ENCODE measurements at regions not wholly inside any gene's neighbourhood (a gene's known extent, or its start where the extent isn't known, plus 50 kb on each side); places are given as distances from the start of the nearest gene placed in this dataset.
"Not testable (repeated sequence)": the region's sequence is repeated elsewhere in the genome, so short reads cannot be mapped to it uniquely, and the experiment has no call there.

- TF ChIP-seq, protein P1, sequence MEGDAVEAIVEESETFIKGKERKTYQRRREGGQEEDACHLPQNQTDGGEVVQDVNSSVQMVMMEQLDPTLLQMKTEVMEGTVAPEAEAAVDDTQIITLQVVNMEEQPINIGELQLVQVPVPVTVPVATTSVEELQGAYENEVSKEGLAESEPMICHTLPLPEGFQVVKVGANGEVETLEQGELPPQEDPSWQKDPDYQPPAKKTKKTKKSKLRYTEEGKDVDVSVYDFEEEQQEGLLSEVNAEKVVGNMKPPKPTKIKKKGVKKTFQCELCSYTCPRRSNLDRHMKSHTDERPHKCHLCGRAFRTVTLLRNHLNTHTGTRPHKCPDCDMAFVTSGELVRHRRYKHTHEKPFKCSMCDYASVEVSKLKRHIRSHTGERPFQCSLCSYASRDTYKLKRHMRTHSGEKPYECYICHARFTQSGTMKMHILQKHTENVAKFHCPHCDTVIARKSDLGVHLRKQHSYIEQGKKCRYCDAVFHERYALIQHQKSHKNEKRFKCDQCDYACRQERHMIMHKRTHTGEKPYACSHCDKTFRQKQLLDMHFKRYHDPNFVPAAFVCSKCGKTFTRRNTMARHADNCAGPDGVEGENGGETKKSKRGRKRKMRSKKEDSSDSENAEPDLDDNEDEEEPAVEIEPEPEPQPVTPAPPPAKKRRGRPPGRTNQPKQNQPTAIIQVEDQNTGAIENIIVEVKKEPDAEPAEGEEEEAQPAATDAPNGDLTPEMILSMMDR (IDR thresholded peaks at IDR 0.05) = no peak
These were observed 888.4 kb upstream of the EPHA5 start for GRCh38 chr4:66558651-66559050.

DNA sequence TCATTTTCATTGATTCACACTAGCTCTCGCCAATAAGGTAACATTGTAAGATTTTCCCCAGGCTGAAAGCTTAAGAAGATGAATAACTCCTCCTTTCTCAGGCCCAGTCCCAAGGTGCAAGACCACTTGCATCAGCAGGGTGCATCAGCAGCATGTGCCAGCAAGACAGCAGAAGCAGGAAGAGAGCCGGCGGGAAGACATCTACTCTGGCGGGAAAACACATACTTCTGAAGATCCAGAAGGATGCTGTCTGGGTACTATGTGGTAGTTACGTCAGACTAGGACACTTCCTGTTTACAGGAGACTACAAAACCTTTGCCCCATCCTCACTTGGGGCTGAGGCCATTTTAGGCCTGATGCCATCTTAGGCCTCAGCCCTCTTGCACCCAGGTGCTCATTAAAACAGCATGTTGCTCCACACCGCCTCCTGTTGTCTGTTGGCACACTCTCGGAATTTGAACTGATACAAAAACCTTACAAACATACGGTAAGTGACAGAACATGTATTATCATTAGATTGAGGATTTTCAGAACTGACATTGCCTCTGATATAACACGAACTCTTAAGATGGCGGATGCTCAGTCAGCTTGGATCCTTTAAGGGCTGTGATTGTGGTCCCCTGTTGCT is 886.5 kb upstream of the EPHA5 start:
- no peaks in the 10 kb centered on the region for H3K4me1 ChIP-seq
- ATAC-seq (no peak), DNase-seq (no peak)
- H3K27ac ChIP-seq = no peak overlapping the region
- no peak overlapping the region for H3K4me3 ChIP-seq
- H3K36me3 ChIP-seq (ENCODE audit: insufficient read depth in 1 of 2, low read depth in 1 of 2) = no peaks in the 10 kb centered on the region
- H3K9me3 ChIP-seq = no peaks in the 10 kb centered on the region
- 86 to 91% (median 87%) methylated on average over 10 of the region's 10 CpGs for WGBS, 3 donors
- intact Hi-C loops (cut with DNase I) = no loop called here
- H3K27me3 ChIP-seq (ENCODE audit: insufficient read depth in 3 of 3, low read length in 2 of 3) = no peaks in the 10 kb centered on the region
- TF ChIP-seq, protein P1 (IDR thresholded peaks at IDR 0.05) = no peak

More at GRCh38 chr4:66558651-66559050, 888.4 kb upstream of the EPHA5 start:
- DNase-seq = no peak
- Histone ChIP-seq H3K9me3 (no peaks in the 10 kb centered on the region), H3K4me1 (no peaks in the 10 kb centered on the region), H3K4me3 (no peak overlapping the region), H3K36me3 (ENCODE audit: insufficient read depth in 1 of 2, low read depth in 1 of 2) (no peaks in the 10 kb centered on the region), H3K27me3 (ENCODE audit: insufficient read depth in 3 of 3, low read length in 2 of 3) (no peaks in the 10 kb centered on the region), H3K27ac (no peak overlapping the region)
- no peak for ATAC-seq
- intact Hi-C loops (cut with DNase I) = no loop called here

GRCh38 chr4:66555301-66555700 is 885.0 kb upstream of the EPHA5 start:
- Histone ChIP-seq H3K4me1 (no peaks in the 10 kb centered on the region), H3K27me3 (ENCODE audit: insufficient read depth in 3 of 3, low read length in 2 of 3) (no peaks in the 10 kb centered on the region), H3K9me3 (no peaks in the 10 kb centered on the region), H3K36me3 (ENCODE audit: insufficient read depth in 1 of 2, low read depth in 1 of 2) (no peaks in the 10 kb centered on the region), H3K4me3 (no peak overlapping the region), H3K27ac (no peak overlapping the region)
- ATAC-seq (no peak), DNase-seq (no peak)
- 52 to 60% (median 59%) methylated on average over 2 of the region's 2 CpGs for WGBS, 3 donors
- TF ChIP-seq, protein P1 (IDR thresholded peaks at IDR 0.05) = no peak
- intact Hi-C loops (cut with DNase I) = no loop called here

- no peak for DNase-seq
- ATAC-seq = no peak
- Histone ChIP-seq H3K4me3 (no peak overlapping the region), H3K27me3 (ENCODE audit: insufficient read depth in 3 of 3, low read length in 2 of 3) (no peaks in the 10 kb centered on the region), H3K9me3 (no peaks in the 10 kb centered on the region), H3K4me1 (no peaks in the 10 kb centered on the region), H3K27ac (no peak overlapping the region), H3K36me3 (ENCODE audit: insufficient read depth in 1 of 2, low read depth in 1 of 2) (no peaks in the 10 kb centered on the region)
- 58 to 66% (median 66%) methylated on average over 2 of the region's 2 CpGs for WGBS, 3 donors
- TF ChIP-seq, protein P1 (IDR thresholded peaks at IDR 0.05) = no peak
- intact Hi-C loops (cut with DNase I) = no loop called here
These were observed 884.5 kb upstream of the EPHA5 start for GRCh38 chr4:66554826-66555225.

GRCh38 chr4:66545301-66545700 is 875.0 kb upstream of the EPHA5 start:
- H3K9me3 ChIP-seq; H3K27ac ChIP-seq; intact Hi-C loops (cut with DNase I); H3K27me3 ChIP-seq (ENCODE audit: insufficient read depth in 3 of 3, low read length in 2 of 3); DNase-seq; ATAC-seq; H3K4me1 ChIP-seq; H3K36me3 ChIP-seq (ENCODE audit: insufficient read depth in 1 of 2, low read depth in 1 of 2); H3K4me3 ChIP-seq: not testable (repeated sequence)
- WGBS, 3 donors = 92 to 95% (median 95%) methylated on average over 11 of the region's 11 CpGs
